ENCODE measurements at regions not wholly inside any gene's neighbourhood (a gene's known extent, or its start where the extent isn't known, plus 50 kb on each side); places are given as distances from the start of the nearest gene placed in this dataset.

- TF ChIP-seq POLR2A (IDR thresholded peaks at IDR 0.05; ENCODE audit: low read length) (no peak), GATA1 (IDR thresholded peaks at IDR 0.05; ENCODE audit: low read depth, low read length) (no peak)
Measured at GRCh38 chr12:68508576-68508975, 102.1 kb upstream of the RAP1B start.

Data from erythroblast (primary cell).